OCI-LY1 (cell line): ENCODE measurements at regions not wholly inside any gene's neighbourhood (a gene's known extent, or its start where the extent isn't known, plus 50 kb on each side); places are given as distances from the start of the nearest gene placed in this dataset.

Source experiments
- H2AFZ ChIP-seq: fragments of 200-600 bp; sonication (generic), shearing (Covaris generic); 2 replicates; pipeline ENCODE4 v1.6.0; 2014; ENCODE audit warnings: antibody characterized with exemption, mild to moderate bottlenecking, low read length
- H3F3A ChIP-seq: fragments of 200-600 bp; sonication (generic), shearing (Covaris generic); 2 replicates; pipeline ENCODE4 v1.6.0; 2014; ENCODE audit warnings: mild to moderate bottlenecking, antibody characterized with exemption, low read length, moderate library complexity; ENCODE audit not compliant: insufficient read depth
- H3K27ac ChIP-seq: fragments of 200-600 bp; sonication (generic); 2 replicates; pipeline ENCODE4 v1.5.1; 2014; ENCODE audit warnings: low read length, mixed run types, mild to moderate bottlenecking, low read depth; ENCODE audit not compliant: poor library complexity, severe bottlenecking
- H3K27me3 ChIP-seq: fragments of 200-600 bp; sonication (generic); 2 replicates; pipeline ENCODE4 v1.6.0; 2014; ENCODE audit warnings: antibody characterized with exemption, mild to moderate bottlenecking, low read length, moderate library complexity; ENCODE audit not compliant: insufficient read depth
- H3K36me3 ChIP-seq: fragments of 200-600 bp; sonication (generic); 2 replicates; pipeline ENCODE4 v1.6.1; 2014; ENCODE audit warnings: mild to moderate bottlenecking, antibody characterized with exemption, low read length, moderate library complexity, mixed read lengths; ENCODE audit not compliant: insufficient read depth
- H3K4me1 ChIP-seq: fragments of 200-600 bp; sonication (generic); 2 replicates; pipeline ENCODE4 v1.5.1; 2014; ENCODE audit warnings: mild to moderate bottlenecking, low read length, moderate library complexity; ENCODE audit not compliant: insufficient read depth, severe bottlenecking
- H3K4me2 ChIP-seq: fragments of 200-600 bp; sonication (generic), shearing (Covaris generic); 2 replicates; pipeline ENCODE4 v1.6.1; 2014; ENCODE audit warnings: low read length
- H3K4me3 ChIP-seq: fragments of 200-600 bp; sonication (generic); 2 replicates; pipeline ENCODE4 v1.5.1; 2014; ENCODE audit warnings: low read length, low read depth, mild to moderate bottlenecking, mixed read lengths; ENCODE audit not compliant: poor library complexity, severe bottlenecking
- H3K79me2 ChIP-seq: fragments of 200-600 bp; shearing (Covaris generic); 2 replicates; pipeline ENCODE4 v1.6.1; 2016; ENCODE audit warnings: mixed run types, low read length, mixed read lengths; ENCODE audit not compliant: insufficient read depth
- H3K9ac ChIP-seq: fragments of 200-600 bp; sonication (generic), shearing (Covaris generic); 2 replicates; pipeline ENCODE4 v1.6.1; 2014; ENCODE audit warnings: mild to moderate bottlenecking, low read length, mixed read lengths
- H3K9me2 ChIP-seq: fragments of 200-600 bp; sonication (generic), shearing (Covaris generic); 2 replicates; pipeline ENCODE4 v1.6.1; 2014; ENCODE audit warnings: low read depth, mild to moderate bottlenecking, low read length, mixed read lengths
- H3K9me3 ChIP-seq: fragments of 200-600 bp; shearing (Covaris generic); 2 replicates; pipeline ENCODE4 v1.6.1; 2014; ENCODE audit warnings: low read length, mixed read lengths
- H4K20me1 ChIP-seq: fragments of 200-600 bp; sonication (generic), shearing (Covaris generic); 2 replicates; pipeline ENCODE4 v1.6.0; 2016; ENCODE audit warnings: mild to moderate bottlenecking, low read length; ENCODE audit not compliant: insufficient read depth
- CTCF ChIP-seq: fragments of 200-600 bp; sonication (generic), shearing (Covaris generic); IDR thresholded peaks from 2 replicates; pipeline ENCODE4 v1.5.1; 2017; ENCODE audit warnings: mild to moderate bottlenecking, antibody characterized with exemption, low read length, moderate library complexity, mixed read lengths
- EZH2 ChIP-seq: fragments of 200-600 bp; sonication (generic), shearing (Covaris generic); IDR thresholded peaks from 2 replicates; pipeline ENCODE4 v1.8.0; 2017; ENCODE audit warnings: borderline replicate concordance, mixed run types, mild to moderate bottlenecking, antibody characterized with exemption, low read length, moderate library complexity, mixed read lengths

- no peaks in the 10 kb centered on the region for H3K9me2 ChIP-seq
- no peaks in the 10 kb centered on the region for H3K36me3 ChIP-seq
- no peak overlapping the region for H2AFZ ChIP-seq
- no peaks in the 10 kb centered on the region for H3K79me2 ChIP-seq
- H4K20me1 ChIP-seq: no peaks in the 10 kb centered on the region
- no peaks in the 10 kb centered on the region for H3K9me3 ChIP-seq
- no peak overlapping the region for H3K9ac ChIP-seq
- no peak overlapping the region for H3K4me3 ChIP-seq
- H3K27ac ChIP-seq: no peak overlapping the region
- H3K4me2 ChIP-seq: no peak overlapping the region
- no peaks in the 10 kb centered on the region for H3K4me1 ChIP-seq
- H3F3A ChIP-seq: no peaks in the 10 kb centered on the region
- TF ChIP-seq CTCF (no peak), EZH2 (no peak)
- H3K27me3 ChIP-seq: no peaks in the 10 kb centered on the region
These were observed 145.4 kb upstream of the SLC24A5 start for GRCh38 chr15:47975427-47975826.

- H3K9me3 ChIP-seq: no peaks in the 10 kb centered on the region
- H4K20me1 ChIP-seq: no peaks in the 10 kb centered on the region
- TF ChIP-seq CTCF (no peak), EZH2 (no peak)
- H3K9ac ChIP-seq: no peak overlapping the region
- no peak overlapping the region for H3K4me2 ChIP-seq
- H3K4me3 ChIP-seq: no peak overlapping the region
- H3F3A ChIP-seq: no peaks in the 10 kb centered on the region
- no peaks in the 10 kb centered on the region for H3K36me3 ChIP-seq
- no peaks in the 10 kb centered on the region for H3K79me2 ChIP-seq
- H3K27me3 ChIP-seq: no peaks in the 10 kb centered on the region
- H2AFZ ChIP-seq: no peak overlapping the region
- no peak overlapping the region for H3K27ac ChIP-seq
- H3K9me2 ChIP-seq: no peaks in the 10 kb centered on the region
- H3K4me1 ChIP-seq: no peaks in the 10 kb centered on the region
These were observed 137.3 kb upstream of the SLC24A5 start for GRCh38 chr15:47983533-47983932.

- no peaks in the 10 kb centered on the region for H3K27me3 ChIP-seq
- H3K79me2 ChIP-seq: no peaks in the 10 kb centered on the region
- H3K9me2 ChIP-seq: no peaks in the 10 kb centered on the region
These were observed 135.2 kb upstream of the SLC24A5 start for GRCh38 chr15:47985568-47985967.

More at GRCh38 chr15:47985568-47985967, 135.2 kb upstream of the SLC24A5 start:
- Histone ChIP-seq H3K27ac (no peak overlapping the region), H3F3A (no peaks in the 10 kb centered on the region), H2AFZ (no peak overlapping the region), H3K9ac (no peak overlapping the region), H3K36me3 (no peaks in the 10 kb centered on the region), H3K4me3 (no peak overlapping the region), H3K4me2 (no peak overlapping the region), H3K9me3 (no peaks in the 10 kb centered on the region), H3K4me1 (no peaks in the 10 kb centered on the region), H4K20me1 (no peaks in the 10 kb centered on the region)
- TF ChIP-seq CTCF (no peak), EZH2 (no peak)
